Motor neuron (in vitro differentiated cells): ENCODE measurements at regions not wholly inside any gene's neighbourhood (a gene's known extent, or its start where the extent isn't known, plus 50 kb on each side); places are given as distances from the start of the nearest gene placed in this dataset.

Source experiments
- ATAC-seq, 8 experiments: fragments of 200-7000 bp; cut with Tn5 transposase; replicated peaks in 6 of 8; 2 replicates each; pipeline ENCODE4 v1.8.0; 2021; ENCODE audit warnings: mild to moderate bottlenecking in 8 of 8, moderate library complexity in 8 of 8
- H3K27ac ChIP-seq, 2 donors: fragments of 250-450 bp; sonication (Bioruptor Pico); 2 replicates each; pipeline ENCODE4 v1.9.0; 2021; ENCODE audit warnings: antibody characterized with exemption in 2 of 2, mild to moderate bottlenecking in 2 of 2, moderate library complexity in 1 of 2
- H3K4me1 ChIP-seq, 2 donors: fragments of 250-450 bp; sonication (Bioruptor Pico); replicated peaks in 1 of 2; 2 replicates each; pipeline ENCODE4 v1.6.1; 2021; ENCODE audit warnings: antibody characterized with exemption in 2 of 2, mild to moderate bottlenecking in 2 of 2, moderate library complexity in 1 of 2
- H3K4me3 ChIP-seq, 5 donors: fragments of 250-450 bp; sonication (Bioruptor Pico); 2 replicates each; pipeline ENCODE4 v1.9.0; 2021; ENCODE audit warnings: antibody characterized with exemption in 5 of 5, mild to moderate bottlenecking in 5 of 5, moderate library complexity in 4 of 5
- WGBS, 10 experiments: fragments of 450-650 bp; shearing (Covaris generic); methylation state at CpG; one replicate each; pipeline ENCODE4 v1.0.0; 2022; 5-methylcytosine and 5-hydroxymethylcytosine counted together
- in situ Hi-C, 9 experiments: fragments of 400-800 bp; cut with MboI; loops; one replicate each; pipeline ENCODE4 v1.15.0; 2021; ENCODE audit warnings: low sequenced_read_pairs in 9 of 9, low pct_unique_long_range_greater_than_20kb in 2 of 9; ENCODE audit not compliant: unreplicated experiment in 9 of 9

DNA sequence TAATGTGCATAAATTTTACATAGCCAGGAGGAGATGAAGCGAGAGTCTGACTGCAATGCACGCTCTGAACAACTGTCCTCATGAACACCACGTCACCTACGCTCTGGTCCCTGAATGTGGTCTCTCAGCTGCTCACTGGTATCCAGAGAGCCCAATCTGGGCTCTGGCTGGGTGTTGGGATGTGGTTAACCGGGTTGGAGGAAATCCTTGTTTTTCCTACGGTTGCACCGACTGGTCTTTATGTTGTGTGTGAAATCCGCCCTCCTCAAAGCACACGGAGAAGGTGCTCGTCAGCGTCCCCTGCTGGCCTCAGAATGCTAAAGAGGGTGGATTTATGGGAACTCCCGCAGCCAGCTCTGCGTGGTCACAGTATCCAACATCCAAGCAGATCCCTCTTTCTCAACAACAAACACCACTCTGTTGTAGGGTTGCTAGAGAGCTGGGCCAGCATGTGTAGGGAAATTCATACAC is 51.8 kb upstream of the FAM89A start:
- WGBS, 10 experiments = 56 to 100% (median 74%) methylated on average over 1 to 12 of the region's 13 CpGs; no CpG with 5 or more reads in 5 of the 10 experiments
- Histone ChIP-seq H3K27ac (no peak overlapping the region), H3K4me1 (peaks cover 20% of the 10 kb centered on the region in 2 donors), H3K4me3 (no peak overlapping the region)
- ATAC-seq = peak in 3 of 8 experiments; percentile 20 to 93 (median 46)
- in situ Hi-C loops = no loop called here

DNA sequence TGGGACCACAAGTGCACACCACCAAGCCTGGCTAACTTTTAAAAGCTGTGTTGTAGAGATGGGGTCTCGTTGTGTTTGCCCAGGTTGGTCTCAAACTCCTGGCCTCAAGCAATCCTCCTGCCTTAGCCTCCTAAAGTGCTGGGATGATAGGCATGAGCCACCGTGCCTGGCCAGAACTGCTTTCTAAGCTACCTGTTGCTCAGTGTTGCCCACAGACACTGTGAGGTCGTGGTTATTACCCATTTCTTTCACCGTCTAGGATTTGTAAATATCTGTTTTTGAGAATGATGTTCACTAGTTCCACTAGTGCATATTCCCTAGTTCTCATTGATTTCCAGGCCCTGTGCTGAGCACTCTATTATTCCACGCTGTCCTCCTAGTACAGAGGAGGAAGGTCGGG is 51.4 kb upstream of the FAM89A start:
- 29 to 96% (median 80%) methylated on average over 2 to 6 of the region's 6 CpGs; no CpG with 5 or more reads in 1 of the 10 experiments for WGBS, 10 experiments
- no peak overlapping the region for H3K4me3 ChIP-seq
- H3K4me1 ChIP-seq = peaks cover 20% of the 10 kb centered on the region in 2 donors
- no peak overlapping the region for H3K27ac ChIP-seq
- ATAC-seq = no peak
- in situ Hi-C loops = no loop called here
